GM23248 (cell line): ENCODE measurements at regions not wholly inside any gene's neighbourhood (a gene's known extent, or its start where the extent isn't known, plus 50 kb on each side); places are given as distances from the start of the nearest gene placed in this dataset.
A peak's percentile ranks its signal among the peaks of the same experiment; 100 is the strongest.

ENCODE experiments used
- EZH2 ChIP-seq: fragments of 200-600 bp; sonication (generic); IDR thresholded peaks from 2 replicates; pipeline ENCODE4 v1.6.1; 2018; ENCODE audit warnings: antibody characterized with exemption, mild to moderate bottlenecking; ENCODE audit not compliant: insufficient read depth, poor library complexity, severe bottlenecking
- EZH2phosphoT487 ChIP-seq: fragments of 200-600 bp; sonication (generic); IDR thresholded peaks from 2 replicates; pipeline ENCODE4 v1.6.1; 2018; ENCODE audit warnings: antibody characterized with exemption, moderate library complexity, mild to moderate bottlenecking, low read depth; ENCODE audit not compliant: insufficient read depth

DNA sequence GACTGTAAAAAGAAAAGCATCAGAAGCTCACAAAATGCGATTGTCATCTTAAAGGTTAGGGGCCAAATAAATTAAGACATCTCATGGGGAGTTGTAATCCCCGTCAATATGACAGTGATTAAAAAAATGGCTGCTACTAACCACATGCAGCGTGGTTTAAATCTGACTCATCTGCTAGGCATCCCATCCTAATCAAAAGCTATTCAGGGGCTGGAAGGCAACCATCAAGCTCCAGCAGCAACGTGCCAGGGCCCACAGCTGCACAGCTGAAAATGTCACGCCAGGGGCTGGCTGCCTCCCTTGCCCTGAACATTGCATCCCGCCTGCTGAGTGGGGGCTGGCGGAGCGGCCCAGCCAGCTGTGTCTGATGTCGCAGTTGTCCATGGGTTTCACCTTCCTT lies 66.3 kb upstream of the FRMD4A start:
- no peak for TF ChIP-seq EZH2
- peak; percentile 95 for TF ChIP-seq EZH2phosphoT487
